PC-3 (cell line): ENCODE measurements at regions not wholly inside any gene's neighbourhood (a gene's known extent, or its start where the extent isn't known, plus 50 kb on each side); places are given as distances from the start of the nearest gene placed in this dataset.

Source experiments
- ATAC-seq: fragments of 200-7000 bp; cut with Tn5 transposase; 2 replicates; pipeline ENCODE4 v1.9.1; 2020; ENCODE audit warnings: mild to moderate bottlenecking, moderate library complexity
- BruUV-seq: library from RNA; stranded (reverse); fragments of 400-500 nt; replicated peaks from 2 replicates; lab custom pipeline; 2021; lab: Mats Ljungman, UMichigan
- CTCF ChIA-PET: fragments of 300-600 bp; sonication (Branson Sonifier 250); formaldehyde crosslinking; loops from one replicate; lab custom pipeline; 2022; ENCODE audit warnings: antibody characterized with exemption; lab: Charles Lee
- POLR2A ChIA-PET: fragments of 300-600 bp; sonication (Branson Sonifier 250); formaldehyde crosslinking; loops from one replicate; lab custom pipeline; 2022; ENCODE audit warnings: antibody characterized with exemption; ENCODE audit not compliant: unreplicated experiment; lab: Charles Lee
- DNase-seq: peaks from one replicate; pipeline ENCODE4 v3.0.0-alpha.2; 2015
- H2AFZ ChIP-seq: fragments of 300-600 bp; sonication (generic); 2 replicates; pipeline ENCODE4 v1.6.0; 2016; ENCODE audit warnings: antibody characterized with exemption, low read length
- H3F3A ChIP-seq: fragments of 300-600 bp; sonication (generic); one replicate; pipeline ENCODE4 v1.6.0; 2017; ENCODE audit warnings: antibody characterized with exemption, low read length, control low read depth, mild to moderate bottlenecking; ENCODE audit not compliant: unreplicated experiment
- H3K27ac ChIP-seq: fragments of 300-600 bp; sonication (generic); 2 replicates; pipeline ENCODE4 v1.5.1; 2016; ENCODE audit warnings: mild to moderate bottlenecking, low read length
- H3K27me3 ChIP-seq: fragments of 300-600 bp; sonication (generic); 2 replicates; pipeline ENCODE4 v1.6.1; 2016; ENCODE audit warnings: low read length, mixed read lengths
- H3K36me3 ChIP-seq: fragments of 300-600 bp; sonication (generic); 2 replicates; pipeline ENCODE4 v1.6.1; 2016; ENCODE audit warnings: low read depth, mixed run types, low read length, mixed read lengths
- H3K4me1 ChIP-seq: fragments of 300-600 bp; sonication (generic); 2 replicates; pipeline ENCODE4 v1.5.1; 2016; ENCODE audit warnings: low read length; ENCODE audit not compliant: insufficient read depth
- H3K4me2 ChIP-seq: fragments of 300-600 bp; sonication (generic); 2 replicates; pipeline ENCODE4 v1.6.0; 2016; ENCODE audit warnings: low read length
- H3K4me3 ChIP-seq: fragments of 300-600 bp; sonication (generic); 2 replicates; pipeline ENCODE4 v1.5.1; 2016; ENCODE audit warnings: mild to moderate bottlenecking, low read length, mixed read lengths
- H3K79me2 ChIP-seq: fragments of 300-600 bp; sonication (generic); 2 replicates; pipeline ENCODE4 v1.6.1; 2017; ENCODE audit warnings: low read length, mixed read lengths
- H3K9ac ChIP-seq: fragments of 300-600 bp; sonication (generic); 2 replicates; pipeline ENCODE4 v1.6.0; 2016; ENCODE audit warnings: mild to moderate bottlenecking, low read length
- H3K9me2 ChIP-seq: fragments of 300-600 bp; sonication (generic); replicated peaks from 2 replicates; pipeline ENCODE4 v1.6.1; 2016; ENCODE audit warnings: mixed run types, low read length, mixed read lengths
- H3K9me3 ChIP-seq: fragments of 300-600 bp; sonication (generic); 2 replicates; pipeline ENCODE4 v1.6.1; 2016; ENCODE audit warnings: low read length, mixed read lengths
- H4K20me1 ChIP-seq: fragments of 300-600 bp; sonication (generic); 2 replicates; pipeline ENCODE4 v1.6.1; 2016; ENCODE audit warnings: low read length, mixed read lengths
- CTCF ChIP-seq: fragments of 300-600 bp; sonication (generic); conservative IDR thresholded peaks from 2 replicates; pipeline ENCODE4 v1.5.1; 2017; ENCODE audit warnings: antibody characterized with exemption, low read depth, mild to moderate bottlenecking, low read length
- EZH2 ChIP-seq: fragments of 300-600 bp; sonication (generic); IDR thresholded peaks from one replicate; pipeline ENCODE4 v1.6.1; 2017; ENCODE audit warnings: antibody characterized with exemption, mild to moderate bottlenecking, low read length; ENCODE audit not compliant: unreplicated experiment
- EZH2phosphoT487 ChIP-seq: fragments of 300-600 bp; sonication (generic); IDR thresholded peaks from 2 replicates; pipeline ENCODE4 v1.6.1; 2018; ENCODE audit warnings: mild to moderate bottlenecking, antibody characterized with exemption, low read length, borderline replicate concordance
- intact Hi-C: fragments of 100-400 bp; cut with micrococcal nuclease; formaldehyde crosslinking; loops from 2 replicates; pipeline ENCODE4 v1.9.0; 2023

- BruUV-seq = no TSS peak
- Histone ChIP-seq H3K4me2 (no peak overlapping the region), H3K9me3 (no peaks in the 10 kb centered on the region), H4K20me1 (no peaks in the 10 kb centered on the region), H3K79me2 (no peaks in the 10 kb centered on the region), H3K36me3 (no peaks in the 10 kb centered on the region), H3K9ac (no peak overlapping the region), H3K4me3 (no peak overlapping the region), H3K27me3 (peaks cover 7% of the 10 kb centered on the region), H3K9me2 (no peaks in the 10 kb centered on the region), H3K27ac (no peak overlapping the region), H2AFZ (no peak overlapping the region), H3F3A (no peaks in the 10 kb centered on the region), H3K4me1 (no peaks in the 10 kb centered on the region)
- ChIA-PET POLR2A (no interaction called here), CTCF (no interaction called here)
- DNase-seq = no peak
- intact Hi-C loops = no loop called here
- TF ChIP-seq EZH2 (no peak), EZH2phosphoT487 (no peak), CTCF (no peak)
- ATAC-seq = no peak
Observed at GRCh38 chr16:9154567-9155410, 63.3 kb downstream of the HAPSTR1 start.

- no peak for DNase-seq
- BruUV-seq = no TSS peak
- intact Hi-C loops = no loop called here
- no peak overlapping the region for H3K4me3 ChIP-seq
- POLR2A ChIA-PET = no interaction called here
- no peaks in the 10 kb centered on the region for H3K79me2 ChIP-seq
- no peaks in the 10 kb centered on the region for H3F3A ChIP-seq
- CTCF ChIA-PET = no interaction called here
- no peaks in the 10 kb centered on the region for H3K4me1 ChIP-seq
- H3K9me2 ChIP-seq = no peaks in the 10 kb centered on the region
- TF ChIP-seq CTCF (no peak), EZH2phosphoT487 (no peak), EZH2 (no peak)
- peaks cover 7% of the 10 kb centered on the region for H3K27me3 ChIP-seq
- no peaks in the 10 kb centered on the region for H3K36me3 ChIP-seq
- H3K4me2 ChIP-seq = no peak overlapping the region
- no peaks in the 10 kb centered on the region for H4K20me1 ChIP-seq
- H3K27ac ChIP-seq = no peak overlapping the region
- no peak overlapping the region for H2AFZ ChIP-seq
- H3K9ac ChIP-seq = no peak overlapping the region
- H3K9me3 ChIP-seq = no peaks in the 10 kb centered on the region
- ATAC-seq = no peak
Observed at GRCh38 chr16:9155871-9156270, 64.4 kb downstream of the HAPSTR1 start.
